Activated naive CD4-positive, alpha-beta T cell treated with anti-CD3 and anti-CD28 coated beads, Interleukin-2, amount 50 U/mL, for 72 hours (primary cell): ENCODE measurements at regions not wholly inside any gene's neighbourhood (a gene's known extent, or its start where the extent isn't known, plus 50 kb on each side); places are given as distances from the start of the nearest gene placed in this dataset.

Experiments
- ATAC-seq, 2 donors: fragments of 150-1000 bp; cut with Tn5 transposase; 2 replicates each; pipeline ENCODE4 v1.10.0; 2021; ENCODE audit warnings: mild to moderate bottlenecking in 2 of 2, moderate library complexity in 2 of 2
- DNase-seq, 2 donors: peaks; one replicate each; pipeline ENCODE4 v3.0.0; 2021 to 2022; ENCODE audit warnings: low spot score in 2 of 2
- H3K27ac Mint-ChIP-seq, 2 donors: one replicate each; pipeline ENCODE4 v1.8.0; 2022; ENCODE audit warnings: mild to moderate bottlenecking in 2 of 2, mixed read lengths in 2 of 2
- H3K36me3 Mint-ChIP-seq, 2 donors: one replicate each; pipeline ENCODE4 v1.8.0; 2022; ENCODE audit warnings: mixed read lengths in 2 of 2
- H3K9me3 Mint-ChIP-seq, 2 donors: one replicate each; pipeline ENCODE4 v1.8.0; 2022; ENCODE audit warnings: mixed read lengths in 2 of 2

DNA sequence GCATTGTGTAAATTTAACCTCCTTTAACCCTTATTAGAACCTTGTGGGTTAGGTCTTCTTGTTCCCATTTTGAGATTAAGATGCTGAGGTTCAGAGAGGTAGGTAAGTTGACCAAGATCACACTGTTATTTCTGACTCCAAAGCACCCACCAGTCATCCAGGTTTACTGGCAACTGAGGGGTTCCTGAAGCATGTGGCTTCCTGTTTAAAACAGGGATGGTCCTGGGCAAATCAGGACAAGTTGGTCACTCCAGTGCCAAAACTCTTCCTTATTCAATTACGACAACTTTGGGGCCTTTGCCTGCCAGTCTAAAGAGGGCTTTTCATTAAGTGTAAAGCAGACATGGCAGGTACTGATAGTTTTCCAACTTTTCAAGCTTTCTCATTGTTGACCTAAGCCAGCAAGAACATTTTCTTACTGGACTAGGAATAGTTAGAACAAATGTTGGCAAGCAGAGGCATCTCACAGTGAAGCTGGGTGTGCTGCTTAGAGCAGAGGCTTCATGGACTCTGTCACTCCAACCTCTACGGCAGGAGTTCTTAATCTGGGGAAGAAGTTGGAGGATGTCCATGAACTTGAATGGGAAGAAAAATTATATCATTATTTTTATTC, 149.4 kb upstream of the ADAMTS9 start:
- no peak for ATAC-seq
- H3K36me3 Mint-ChIP-seq = no peaks in the 10 kb centered on the region
- H3K27ac Mint-ChIP-seq = no peak overlapping the region
- DNase-seq = no peak
- peaks cover 0 to 15% of the 10 kb centered on the region in 2 donors for H3K9me3 Mint-ChIP-seq

DNA sequence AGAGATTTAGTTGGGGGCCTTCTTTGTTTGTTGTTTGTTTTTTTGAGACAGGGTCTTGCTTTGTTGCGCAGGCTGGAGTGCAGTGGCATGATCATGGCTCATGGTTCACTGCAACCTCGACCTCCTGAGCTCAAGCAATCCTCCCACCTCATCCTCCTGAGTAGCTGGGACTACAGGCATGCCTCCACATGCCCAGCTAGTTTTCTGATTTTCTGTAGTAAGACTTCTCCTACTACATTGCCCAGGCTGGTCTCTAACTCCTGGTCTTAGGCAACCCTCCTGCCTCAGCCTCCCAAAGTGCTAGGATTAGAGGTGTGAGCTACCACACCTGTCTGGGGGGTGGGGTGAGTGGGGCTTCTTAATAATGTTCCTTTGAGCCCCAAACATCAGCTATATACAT, 148.3 kb upstream of the ADAMTS9 start:
- DNase-seq (no peak), ATAC-seq (no peak)
- H3K27ac Mint-ChIP-seq = no peak overlapping the region
- peaks cover 0 to 16% of the 10 kb centered on the region in 2 donors for H3K9me3 Mint-ChIP-seq
- H3K36me3 Mint-ChIP-seq = no peaks in the 10 kb centered on the region

DNA sequence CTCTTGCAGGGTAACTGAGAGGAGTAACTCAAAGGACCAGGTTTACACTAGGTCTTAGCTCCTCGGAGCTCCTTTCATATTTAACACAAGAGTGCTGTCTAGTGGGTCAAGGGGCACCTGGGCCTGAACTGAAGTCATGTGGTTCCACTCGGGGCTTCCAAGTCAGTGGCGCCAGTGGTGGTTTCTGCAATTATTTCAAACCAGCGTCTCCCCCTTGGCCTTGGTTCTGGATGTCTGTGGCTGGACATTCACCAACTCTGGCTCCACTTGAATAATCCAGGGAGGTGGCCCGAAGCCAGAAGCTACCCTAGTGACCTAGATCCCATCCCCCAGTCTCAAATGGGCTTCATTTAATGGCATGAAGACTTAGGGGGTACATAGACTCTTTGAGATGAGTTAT, 144.3 kb upstream of the ADAMTS9 start:
- Mint-ChIP-seq H3K36me3 (no peaks in the 10 kb centered on the region), H3K9me3 (peaks cover 6 to 13% of the 10 kb centered on the region in 2 donors), H3K27ac (no peak overlapping the region)
- no peak for ATAC-seq
- no peak for DNase-seq

DNA sequence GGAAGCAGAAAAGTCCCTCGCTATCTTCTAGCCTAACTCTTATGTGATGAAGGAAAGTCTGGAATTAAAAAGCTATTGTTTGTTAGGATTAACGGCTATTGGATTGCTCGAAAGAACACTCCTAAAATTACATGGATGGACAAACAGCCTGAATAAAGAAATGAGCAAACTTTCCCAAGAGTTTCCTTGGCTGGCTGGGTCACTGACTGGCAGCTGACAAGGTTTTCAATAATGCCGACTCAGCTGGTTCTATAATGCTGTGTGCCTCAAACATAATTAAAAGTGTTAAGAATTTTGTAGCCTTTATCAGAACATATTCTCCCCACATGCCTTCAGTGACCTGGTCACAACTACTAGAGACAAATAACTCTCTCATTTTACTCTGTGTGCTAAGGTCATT, 142.9 kb upstream of the ADAMTS9 start:
- ATAC-seq (no peak), DNase-seq (no peak)
- Mint-ChIP-seq H3K27ac (no peak overlapping the region), H3K36me3 (no peaks in the 10 kb centered on the region), H3K9me3 (peaks cover 6 to 13% of the 10 kb centered on the region in 2 donors)

DNA sequence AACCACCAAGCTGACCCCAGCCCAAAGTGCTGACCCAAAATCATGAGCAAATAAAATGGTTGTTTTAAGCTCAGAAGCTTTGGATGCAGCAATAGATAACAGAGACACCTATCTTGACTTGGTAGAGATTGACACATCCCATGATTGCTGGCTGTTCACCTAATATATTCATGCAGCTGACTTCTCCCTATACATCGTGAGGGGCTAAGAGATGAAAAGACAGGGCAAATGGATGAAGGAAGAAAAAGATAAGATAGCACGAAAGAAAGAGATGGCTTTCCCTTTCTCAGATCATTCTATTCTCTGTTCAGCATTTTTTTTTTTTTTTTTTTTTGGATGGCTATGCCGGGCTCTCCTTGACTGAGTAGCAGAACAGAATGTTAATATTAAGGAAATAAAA, 141.5 kb upstream of the ADAMTS9 start:
- DNase-seq = no peak
- no peak overlapping the region for H3K27ac Mint-ChIP-seq
- H3K36me3 Mint-ChIP-seq = no peaks in the 10 kb centered on the region
- ATAC-seq = no peak
- H3K9me3 Mint-ChIP-seq = peaks cover 8 to 13% of the 10 kb centered on the region in 2 donors

DNA sequence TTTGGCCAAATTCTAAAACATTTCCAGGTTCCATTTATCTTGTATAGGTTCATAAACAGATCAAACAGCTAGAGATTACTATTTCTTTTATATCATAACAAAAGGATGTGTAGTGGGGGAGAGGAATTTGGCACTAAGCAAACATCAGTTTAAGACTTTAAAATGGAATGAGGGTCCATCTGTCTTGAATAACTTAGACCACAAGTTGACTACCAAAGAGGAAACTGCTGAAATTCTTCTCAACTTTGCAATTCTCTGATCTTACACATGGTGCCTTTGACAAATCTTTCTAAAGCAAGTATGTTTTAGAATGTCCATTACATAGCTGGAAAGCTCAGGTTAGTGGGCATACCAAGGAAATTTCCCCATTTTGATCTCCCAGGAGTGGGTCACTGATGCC, 140.5 kb upstream of the ADAMTS9 start:
- no peak overlapping the region for H3K27ac Mint-ChIP-seq
- peaks cover 9 to 13% of the 10 kb centered on the region in 2 donors for H3K9me3 Mint-ChIP-seq
- DNase-seq = no peak
- no peak for ATAC-seq
- no peaks in the 10 kb centered on the region for H3K36me3 Mint-ChIP-seq

DNA sequence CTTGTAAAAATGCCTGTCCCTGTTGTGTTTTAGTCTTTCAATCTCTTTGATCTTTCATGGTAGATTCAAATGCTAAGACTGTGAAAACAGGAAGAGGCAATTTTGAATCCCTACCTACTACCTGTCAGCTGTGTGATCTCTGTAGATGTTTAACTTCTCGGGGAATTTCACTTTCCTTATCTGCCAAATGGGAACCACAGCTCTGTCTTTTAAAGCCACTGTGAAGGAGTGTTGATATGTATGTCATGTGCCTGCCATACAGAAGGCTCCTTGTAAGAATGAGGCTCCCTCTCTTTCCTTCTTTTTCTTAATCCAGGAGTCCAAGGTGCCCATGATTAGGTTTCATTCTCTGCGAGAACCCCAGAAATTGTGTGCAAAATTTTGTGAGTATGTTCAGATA, 139.6 kb upstream of the ADAMTS9 start:
- Mint-ChIP-seq H3K9me3 (peaks cover 11 to 13% of the 10 kb centered on the region in 2 donors), H3K36me3 (no peaks in the 10 kb centered on the region), H3K27ac (no peak overlapping the region)
- no peak for ATAC-seq
- no peak for DNase-seq

DNA sequence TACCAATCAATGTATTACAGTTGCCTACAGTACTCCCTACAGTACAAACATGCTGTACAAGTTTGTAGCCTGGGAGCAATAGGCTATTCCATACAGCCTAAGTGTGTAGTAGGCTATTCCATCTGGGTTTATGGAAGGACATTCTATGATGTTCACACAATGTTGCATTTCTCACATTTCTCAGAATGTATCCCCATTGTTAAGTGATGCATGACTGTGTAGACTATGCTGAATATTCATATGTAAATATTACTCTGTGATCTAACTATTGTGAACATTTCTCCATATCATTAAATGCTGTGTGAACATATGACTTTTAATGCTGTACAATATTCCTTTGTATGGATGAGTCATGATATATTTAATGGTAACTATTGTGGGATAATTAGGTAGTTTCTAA, 139.2 kb upstream of the ADAMTS9 start:
- no peak overlapping the region for H3K27ac Mint-ChIP-seq
- ATAC-seq (no peak), DNase-seq (no peak)
- H3K9me3 Mint-ChIP-seq = peaks cover 7 to 13% of the 10 kb centered on the region in 2 donors
- no peaks in the 10 kb centered on the region for H3K36me3 Mint-ChIP-seq

DNA sequence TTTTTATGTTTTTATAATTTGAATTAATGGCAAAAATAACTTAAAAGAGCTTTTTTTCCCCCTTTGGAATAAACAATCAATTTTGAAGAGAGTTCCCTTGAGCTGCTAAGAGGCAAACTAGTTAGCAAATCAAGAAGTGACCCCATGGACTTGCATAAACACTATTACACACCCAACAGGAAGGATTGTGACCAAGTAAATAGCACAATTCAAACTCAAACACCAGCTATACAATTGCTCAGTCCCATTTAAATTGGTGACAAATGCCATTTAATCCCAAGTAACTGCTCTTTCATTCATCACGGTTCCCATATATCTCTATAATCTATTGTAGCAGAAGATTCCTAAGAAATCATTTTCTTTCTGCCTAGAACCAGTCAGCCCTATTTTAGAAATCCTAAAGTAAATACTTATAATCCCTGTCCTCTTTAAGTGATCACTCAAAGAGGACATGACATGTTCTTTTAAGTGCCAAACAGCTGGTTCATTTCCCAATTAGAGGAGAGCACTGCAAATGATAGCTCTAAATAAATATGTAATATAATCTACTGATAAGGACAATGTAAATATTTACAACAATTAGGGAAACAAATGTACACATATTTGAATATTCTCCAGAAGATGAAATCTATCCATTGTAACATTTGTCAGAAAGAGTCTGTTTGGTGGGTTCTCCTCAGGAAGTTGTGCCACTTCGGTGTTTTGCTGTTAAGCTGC, 137.8 kb upstream of the ADAMTS9 start:
- Mint-ChIP-seq H3K36me3 (no peaks in the 10 kb centered on the region), H3K9me3 (peaks cover 7 to 13% of the 10 kb centered on the region in 2 donors), H3K27ac (no peak overlapping the region)
- DNase-seq (no peak), ATAC-seq (no peak)

DNA sequence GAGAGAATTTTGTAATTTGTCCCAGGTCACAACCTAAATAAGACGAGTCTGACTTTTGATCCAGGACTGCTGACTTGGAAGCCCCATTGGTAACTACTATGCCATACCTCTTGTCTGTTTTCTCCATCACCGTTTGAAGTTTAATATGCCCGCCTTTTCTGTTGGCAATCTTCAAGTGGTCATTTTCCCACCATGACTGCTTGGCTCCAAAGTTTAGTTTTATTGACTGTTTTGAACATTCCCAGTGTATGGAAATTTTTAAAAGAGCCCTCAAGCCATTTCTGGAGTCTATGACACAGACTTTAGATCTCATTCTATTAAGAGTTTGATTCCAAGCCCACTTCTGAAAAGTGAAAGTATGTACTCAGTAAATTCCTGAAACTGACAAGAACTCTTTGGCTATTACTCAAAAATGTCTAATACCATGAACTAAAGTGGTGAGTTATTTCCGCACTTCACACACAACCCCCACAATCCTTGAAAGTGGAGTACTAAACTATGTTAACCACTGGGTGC, 136.7 kb upstream of the ADAMTS9 start:
- peaks cover 2 to 13% of the 10 kb centered on the region in 2 donors for H3K9me3 Mint-ChIP-seq
- H3K27ac Mint-ChIP-seq = no peak overlapping the region
- H3K36me3 Mint-ChIP-seq = no peaks in the 10 kb centered on the region
- DNase-seq (no peak), ATAC-seq (no peak)

DNA sequence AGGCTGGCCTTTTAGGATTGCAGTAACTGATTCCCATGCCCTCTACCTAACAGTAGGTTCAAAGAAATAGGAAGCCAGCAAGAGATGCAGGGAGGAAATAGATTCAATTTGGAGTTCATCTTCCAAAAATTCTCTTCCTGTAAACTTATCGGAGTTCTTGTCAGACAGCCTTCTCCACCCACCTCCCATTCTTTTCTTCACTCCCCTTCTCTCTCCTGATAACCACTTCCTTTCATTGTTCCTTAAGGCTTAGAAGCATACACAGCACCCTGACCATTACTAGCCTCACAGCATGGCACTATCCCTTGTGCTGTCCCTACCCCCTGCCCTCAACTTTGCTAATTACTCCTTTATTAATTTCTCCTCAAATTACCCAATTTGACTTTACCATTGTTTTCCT, 130.4 kb upstream of the ADAMTS9 start:
- Mint-ChIP-seq H3K27ac (no peak overlapping the region), H3K36me3 (no peaks in the 10 kb centered on the region), H3K9me3 (peaks cover 12 to 15% of the 10 kb centered on the region in 2 donors)
- DNase-seq (no peak), ATAC-seq (no peak)

DNA sequence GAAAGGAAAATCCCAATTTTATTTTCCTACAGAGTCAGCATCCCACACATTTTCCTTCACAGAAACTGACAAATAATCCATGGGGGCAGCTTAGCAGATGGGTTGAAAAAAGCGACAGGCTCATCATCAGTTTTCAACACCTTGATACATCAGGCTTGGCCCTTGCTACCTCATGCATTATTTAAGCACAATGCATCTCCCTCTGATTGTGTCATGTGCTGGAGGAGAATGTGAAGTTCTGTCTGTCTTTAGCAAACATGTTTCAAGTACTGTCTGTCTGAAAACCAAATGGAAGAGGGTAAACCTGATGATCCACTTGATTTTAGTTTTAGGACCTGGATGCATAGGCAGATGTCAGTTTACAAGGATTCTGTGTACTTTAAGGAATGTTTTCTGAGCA, 128.6 kb upstream of the ADAMTS9 start:
- no peak for ATAC-seq
- H3K27ac Mint-ChIP-seq = no peak overlapping the region

DNA sequence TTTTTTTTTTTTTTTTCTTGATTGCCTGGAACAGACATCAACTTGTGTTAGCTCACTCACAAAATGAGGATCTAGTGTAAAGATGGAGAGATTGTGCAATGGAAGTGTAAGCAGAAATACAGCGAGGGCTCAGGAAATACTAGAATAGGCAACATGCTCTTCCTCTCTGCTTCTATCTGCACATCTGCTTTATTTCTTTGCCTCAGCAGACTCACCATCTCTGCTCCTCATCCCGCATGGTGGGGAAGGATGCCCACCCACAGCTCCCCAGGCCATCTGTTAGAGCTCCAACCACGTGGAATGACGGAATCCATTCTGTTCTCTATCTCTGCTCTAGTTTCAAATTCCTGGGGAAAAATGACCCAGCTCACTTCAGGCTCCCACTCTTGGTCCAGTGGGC, 128.0 kb upstream of the ADAMTS9 start:
- DNase-seq (no peak), ATAC-seq (no peak)
- no peak overlapping the region for H3K27ac Mint-ChIP-seq
- peaks cover 13 to 15% of the 10 kb centered on the region in 2 donors for H3K9me3 Mint-ChIP-seq
- H3K36me3 Mint-ChIP-seq = no peaks in the 10 kb centered on the region

More for the DNA sequence above, 128.6 kb upstream of the ADAMTS9 start:
- H3K36me3 Mint-ChIP-seq = no peaks in the 10 kb centered on the region
- H3K9me3 Mint-ChIP-seq = peaks cover 13 to 15% of the 10 kb centered on the region in 2 donors
- no peak for DNase-seq

DNA sequence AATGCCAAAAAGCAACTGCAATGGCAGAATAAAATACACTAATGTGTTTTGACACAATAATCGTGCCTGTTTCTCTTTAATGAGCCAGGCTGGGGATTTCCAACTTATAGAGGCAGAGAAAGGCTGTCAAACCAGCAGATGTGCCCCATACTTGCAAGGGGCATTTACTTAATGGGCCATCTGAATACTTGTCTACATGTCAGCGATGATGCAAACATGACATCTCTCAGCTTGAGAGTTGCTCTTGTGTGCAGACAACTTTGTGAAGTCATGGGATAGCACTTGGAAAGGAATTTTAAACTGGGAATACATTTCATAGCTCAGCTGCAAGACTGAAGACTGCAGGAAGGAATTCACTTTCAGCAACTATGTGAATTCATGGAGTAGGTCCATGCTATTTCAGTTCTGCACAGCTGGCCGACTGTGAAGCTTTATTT, 127.4 kb upstream of the ADAMTS9 start:
- DNase-seq (no peak), ATAC-seq (no peak)
- Mint-ChIP-seq H3K27ac (no peak overlapping the region), H3K9me3 (peaks cover 13 to 15% of the 10 kb centered on the region in 2 donors), H3K36me3 (no peaks in the 10 kb centered on the region)

DNA sequence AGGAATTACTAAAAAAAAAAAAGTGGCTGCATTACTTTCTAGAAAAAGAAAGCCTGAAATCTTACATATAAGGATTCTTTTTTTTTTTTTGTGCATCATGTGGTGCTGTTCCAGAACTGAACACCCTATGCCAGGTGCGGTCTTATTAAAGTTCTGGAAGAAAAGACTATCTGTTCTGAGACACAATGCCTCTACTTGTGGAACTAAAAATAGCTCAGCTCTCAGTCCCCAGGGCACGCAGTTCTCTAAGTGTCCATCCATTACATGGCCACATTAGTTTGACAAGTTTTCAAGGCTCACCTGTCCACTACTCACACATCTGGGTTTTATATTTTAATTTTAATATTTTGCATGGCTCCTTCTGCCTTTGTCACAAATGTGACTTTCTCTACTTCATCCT, 126.6 kb upstream of the ADAMTS9 start:
- H3K9me3 Mint-ChIP-seq = peaks cover 13 to 15% of the 10 kb centered on the region in 2 donors
- no peak for DNase-seq
- no peak for ATAC-seq
- H3K36me3 Mint-ChIP-seq = no peaks in the 10 kb centered on the region
- H3K27ac Mint-ChIP-seq = no peak overlapping the region

DNA sequence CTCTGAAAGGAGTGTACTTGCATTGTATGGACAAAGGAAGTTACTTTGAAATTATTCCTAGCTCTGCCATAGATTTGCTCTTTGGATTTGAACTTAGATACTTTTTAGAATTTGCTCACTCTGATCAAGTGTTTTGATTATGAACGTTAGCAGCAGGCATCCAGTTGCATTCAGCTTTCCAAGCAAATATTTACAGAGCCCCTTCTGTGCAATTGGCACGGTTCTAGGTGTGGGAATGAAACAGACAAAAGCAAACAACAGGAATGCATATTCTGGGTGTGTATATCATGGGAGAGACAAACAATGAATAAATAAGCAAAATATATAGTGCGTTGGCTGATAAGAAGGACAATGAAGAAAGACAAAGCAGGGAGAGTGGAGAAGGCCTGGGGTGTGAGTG, 125.5 kb upstream of the ADAMTS9 start:
- Mint-ChIP-seq H3K27ac (no peak overlapping the region), H3K36me3 (no peaks in the 10 kb centered on the region), H3K9me3 (peaks cover 11 to 15% of the 10 kb centered on the region in 2 donors)
- no peak for ATAC-seq
- no peak for DNase-seq

DNA sequence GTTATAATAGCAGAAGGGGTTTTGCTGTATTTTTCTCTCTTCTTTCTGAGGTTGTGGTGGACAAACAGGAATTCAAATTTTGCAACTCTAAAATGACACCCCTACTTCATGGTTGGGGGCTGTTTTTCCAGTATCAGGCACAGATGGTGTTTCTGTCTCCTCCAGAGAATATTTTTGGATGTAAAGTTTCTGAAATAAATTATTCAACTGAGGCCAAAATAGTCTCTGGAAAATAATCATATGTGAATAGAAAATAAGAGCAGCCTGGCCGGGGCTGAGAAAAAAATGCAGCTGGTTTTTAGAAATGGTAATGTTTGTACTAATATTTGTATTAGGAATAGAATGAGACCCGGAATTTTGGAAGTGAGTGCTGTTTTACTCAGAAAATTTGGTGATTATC, 121.3 kb upstream of the ADAMTS9 start:
- H3K36me3 Mint-ChIP-seq = peaks cover 0 to 8% of the 10 kb centered on the region in 2 donors
- H3K9me3 Mint-ChIP-seq = peaks cover 9 to 21% of the 10 kb centered on the region in 2 donors
- H3K27ac Mint-ChIP-seq = no peak overlapping the region
- DNase-seq (no peak), ATAC-seq (no peak)

DNA sequence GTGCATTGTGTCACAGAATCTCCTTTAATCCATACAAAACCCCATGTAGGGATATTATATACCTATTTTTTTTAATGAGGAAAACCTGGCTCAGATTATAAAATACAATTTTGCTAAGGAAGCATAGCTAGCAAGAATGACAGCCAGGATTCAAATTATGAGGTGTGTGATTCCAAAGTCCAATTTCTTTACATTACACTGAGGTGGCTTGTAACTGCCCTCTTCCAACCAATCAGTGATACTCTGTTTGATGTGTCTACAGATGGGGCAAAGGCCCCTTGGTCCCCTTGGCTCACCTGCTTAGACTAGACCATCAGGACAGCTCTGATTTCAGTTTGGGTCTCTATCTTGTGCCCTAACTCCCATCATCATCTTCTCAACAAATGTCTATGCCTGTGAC, 120.3 kb upstream of the ADAMTS9 start:
- ATAC-seq = no peak
- Mint-ChIP-seq H3K9me3 (peaks cover 9 to 19% of the 10 kb centered on the region in 2 donors), H3K36me3 (peaks cover 0 to 8% of the 10 kb centered on the region in 2 donors), H3K27ac (no peak overlapping the region)
- DNase-seq = no peak
